Mesenchymal stem cell (in vitro differentiated cells and primary cell): ENCODE measurements at regions not wholly inside any gene's neighbourhood (a gene's known extent, or its start where the extent isn't known, plus 50 kb on each side); places are given as distances from the start of the nearest gene placed in this dataset.
"Not testable (repeated sequence)": the region's sequence is repeated elsewhere in the genome, so short reads cannot be mapped to it uniquely, and the experiment has no call there.

Experiments
- DNase-seq: peaks from one replicate; pipeline ENCODE4 v3.0.0-alpha.2; 2013
- H2AFZ ChIP-seq: one replicate; pipeline ENCODE4 v1.6.1; 2013; ENCODE audit warnings: low read depth, mild to moderate bottlenecking, control low read depth, inconsistent platforms, low read length, moderate library complexity
- H2AK5ac ChIP-seq: 2 replicates; pipeline ENCODE4 v1.6.1; 2013; ENCODE audit warnings: low read length, moderate library complexity, mild to moderate bottlenecking, inconsistent platforms; ENCODE audit not compliant: severe bottlenecking
- H2BK120ac ChIP-seq: one replicate; pipeline ENCODE4 v1.6.1; 2013; ENCODE audit warnings: low read depth, mild to moderate bottlenecking, inconsistent platforms, low read length, moderate library complexity
- H2BK12ac ChIP-seq, 2 experiments: one replicate each; pipeline ENCODE4 v1.6.1; 2013; ENCODE audit warnings: inconsistent platforms in 2 of 2, low read length in 2 of 2, mild to moderate bottlenecking in 2 of 2, moderate library complexity in 2 of 2, control low read depth in 1 of 2
- H2BK15ac ChIP-seq: one replicate; pipeline ENCODE4 v1.6.1; 2013; ENCODE audit warnings: mild to moderate bottlenecking, low read depth, inconsistent platforms; ENCODE audit not compliant: poor library complexity, severe bottlenecking
- H2BK5ac ChIP-seq: 2 replicates; pipeline ENCODE4 v1.6.1; 2013; ENCODE audit warnings: low read depth, mild to moderate bottlenecking, low read length, control low read depth, inconsistent platforms; ENCODE audit not compliant: poor library complexity, severe bottlenecking
- H3K14ac ChIP-seq, 2 experiments: one replicate each; pipeline ENCODE4 v1.6.1; 2013; ENCODE audit warnings: inconsistent platforms in 2 of 2, low read length in 2 of 2, control low read depth in 1 of 2, mild to moderate bottlenecking in 1 of 2, moderate library complexity in 1 of 2
- H3K18ac ChIP-seq, 2 experiments: one replicate each; pipeline ENCODE4 v1.6.1; 2013; ENCODE audit warnings: inconsistent platforms in 2 of 2, low read length in 2 of 2, control low read depth in 1 of 2, low read depth in 1 of 2, mild to moderate bottlenecking in 1 of 2
- H3K23ac ChIP-seq, 2 experiments: one replicate each; pipeline ENCODE4 v1.6.1; 2013; ENCODE audit warnings: inconsistent platforms in 2 of 2, low read length in 2 of 2, mild to moderate bottlenecking in 2 of 2, moderate library complexity in 2 of 2, control low read depth in 1 of 2
- H3K27ac ChIP-seq: 2 replicates; pipeline ENCODE4 v1.5.1; 2013; ENCODE audit warnings: mild to moderate bottlenecking, moderate library complexity, low read length, control low read depth, inconsistent platforms; ENCODE audit not compliant: poor library complexity, severe bottlenecking
- H3K27me3 ChIP-seq, 2 experiments: 2 replicates each; pipeline versions ENCODE4 v1.6.1 to v1.7.0; 2013; ENCODE audit warnings: low read length in 2 of 2, mild to moderate bottlenecking in 2 of 2, moderate library complexity in 2 of 2, control low read depth in 1 of 2, inconsistent platforms in 1 of 2; ENCODE audit not compliant: control insufficient read depth in 1 of 2, insufficient read depth in 1 of 2
- H3K36me3 ChIP-seq, 2 experiments: 2 replicates each; pipeline versions ENCODE4 v1.6.1 to v1.7.0; 2013; ENCODE audit warnings: low read length in 2 of 2, control low read depth in 1 of 2, inconsistent platforms in 1 of 2, low read depth in 1 of 2, mild to moderate bottlenecking in 1 of 2; ENCODE audit not compliant: insufficient read depth in 2 of 2, control insufficient read depth in 1 of 2
- H3K4ac ChIP-seq, 2 experiments: one replicate each; pipeline ENCODE4 v1.6.1; 2013; ENCODE audit warnings: inconsistent platforms in 2 of 2, low read length in 2 of 2, mild to moderate bottlenecking in 2 of 2, moderate library complexity in 2 of 2, control low read depth in 1 of 2, low read depth in 1 of 2
- H3K4me1 ChIP-seq: 2 replicates; pipeline ENCODE4 v1.6.1; 2013; ENCODE audit warnings: low read depth, low read length, control low read depth; ENCODE audit not compliant: control insufficient read depth, insufficient read depth
- H3K4me2 ChIP-seq: 2 replicates; pipeline ENCODE4 v1.6.1; 2013; ENCODE audit warnings: low read length, mild to moderate bottlenecking, inconsistent platforms; ENCODE audit not compliant: poor library complexity, severe bottlenecking
- H3K4me3 ChIP-seq, 2 experiments: 2 replicates each; pipeline versions ENCODE4 v1.5.1 to v1.7.0; 2013; ENCODE audit warnings: low read length in 2 of 2, mild to moderate bottlenecking in 2 of 2, control low read depth in 1 of 2, low read depth in 1 of 2; ENCODE audit not compliant: insufficient read depth in 1 of 2
- H3K79me1 ChIP-seq: replicated peaks from 2 replicates; pipeline ENCODE4 v1.6.1; 2013; ENCODE audit warnings: mild to moderate bottlenecking, control low read depth, low read length, inconsistent platforms; ENCODE audit not compliant: poor library complexity, severe bottlenecking
- H3K9ac ChIP-seq: 2 replicates; pipeline ENCODE4 v1.7.0; 2013; ENCODE audit warnings: mild to moderate bottlenecking, low read length, moderate library complexity
- H3K9me3 ChIP-seq: 2 replicates; pipeline ENCODE4 v1.7.0; 2013; ENCODE audit warnings: mild to moderate bottlenecking, low read length; ENCODE audit not compliant: control insufficient read depth
- H4K8ac ChIP-seq: one replicate; pipeline ENCODE4 v1.6.1; 2013; ENCODE audit warnings: inconsistent platforms, mild to moderate bottlenecking, low read length, moderate library complexity
- H4K91ac ChIP-seq: one replicate; pipeline ENCODE4 v1.6.1; 2013; ENCODE audit warnings: mild to moderate bottlenecking, low read length, inconsistent platforms
- WGBS: methylation state at CpG from one replicate; pipeline ENCODE4 v1.1.7; 2013; ENCODE audit warnings: mixed read lengths; 5-methylcytosine and 5-hydroxymethylcytosine counted together

- Histone ChIP-seq H3K9me3 (peaks cover 93% of the 10 kb centered on the region), H3K4me2 (no peak overlapping the region), H2BK5ac (no peak overlapping the region), H2AFZ (no peak overlapping the region), H2AK5ac (no peak overlapping the region), H4K8ac (no peak overlapping the region), H3K9ac (no peak overlapping the region), H3K14ac (no peak overlapping the region), H3K4me1 (no peaks in the 10 kb centered on the region), H4K91ac (no peak overlapping the region), H3K23ac (no peak overlapping the region), H3K4ac (no peak overlapping the region), H2BK15ac (no peak overlapping the region), H3K4me3 (no peak overlapping the region), H2BK120ac (no peak overlapping the region), H3K27ac (no peak overlapping the region), H2BK12ac (no peak overlapping the region), H3K36me3 (no peaks in the 10 kb centered on the region), H3K18ac (no peak overlapping the region), H3K27me3 (peaks cover 0 to 10% of the 10 kb centered on the region in 2 experiments), H3K79me1 (no peaks in the 10 kb centered on the region)
- WGBS, result 69% methylated on average over 15 of the region's 16 CpGs
- DNase-seq, result no peak
Observed at GRCh38 chr9:40907657-40908624, 220.5 kb downstream of the FOXD4L6 start.

- not testable (repeated sequence) for H4K8ac ChIP-seq, H2BK5ac ChIP-seq, DNase-seq, H3K27me3 ChIP-seq, H3K4ac ChIP-seq, H3K79me1 ChIP-seq, H3K4me3 ChIP-seq, H3K9ac ChIP-seq, H3K27ac ChIP-seq, H3K14ac ChIP-seq, H3K23ac ChIP-seq, H2BK15ac ChIP-seq, H2AK5ac ChIP-seq, H3K36me3 ChIP-seq, H3K18ac ChIP-seq, H2BK12ac ChIP-seq, H4K91ac ChIP-seq, H3K4me1 ChIP-seq, H2AFZ ChIP-seq, H2BK120ac ChIP-seq, H3K4me2 ChIP-seq
- 64% methylated on average over 5 of the region's 5 CpGs for WGBS
- H3K9me3 ChIP-seq, result peaks cover 85% of the 10 kb centered on the region
Observed at GRCh38 chr9:40906879-40907278, 221.6 kb downstream of the FOXD4L6 start.

- not testable (repeated sequence) for H3K79me1 ChIP-seq, H3K18ac ChIP-seq, H3K14ac ChIP-seq, H2BK12ac ChIP-seq, H2BK15ac ChIP-seq, H2AFZ ChIP-seq, H2BK120ac ChIP-seq, H2BK5ac ChIP-seq, H3K23ac ChIP-seq, H3K27ac ChIP-seq, H4K91ac ChIP-seq, H3K4ac ChIP-seq, H3K27me3 ChIP-seq, H4K8ac ChIP-seq, DNase-seq, H3K4me1 ChIP-seq, H3K4me2 ChIP-seq, H3K4me3 ChIP-seq, H3K9ac ChIP-seq, H3K36me3 ChIP-seq, H2AK5ac ChIP-seq
- peaks cover 86% of the 10 kb centered on the region for H3K9me3 ChIP-seq
- 66% methylated on average over 2 of the region's 2 CpGs for WGBS
Observed at GRCh38 chr9:40892315-40892714, 236.2 kb downstream of the FOXD4L6 start.

GRCh38 chr9:40885858-40886257 is 242.6 kb downstream of the FOXD4L6 start:
- H3K4me1 ChIP-seq, H2BK120ac ChIP-seq, H2BK15ac ChIP-seq, H3K36me3 ChIP-seq, DNase-seq, H3K9ac ChIP-seq, H4K8ac ChIP-seq, H2AFZ ChIP-seq, H2BK12ac ChIP-seq, H2AK5ac ChIP-seq, H2BK5ac ChIP-seq, H3K23ac ChIP-seq, H3K4me2 ChIP-seq, H3K14ac ChIP-seq, H3K79me1 ChIP-seq, H3K27me3 ChIP-seq, H3K27ac ChIP-seq, H4K91ac ChIP-seq, H3K4ac ChIP-seq, H3K4me3 ChIP-seq, H3K18ac ChIP-seq: not testable (repeated sequence)
- peaks cover 89% of the 10 kb centered on the region for H3K9me3 ChIP-seq
- 80% methylated on average over 14 of the region's 14 CpGs for WGBS
